HG03457 (cell line): ENCODE measurements at regions not wholly inside any gene's neighbourhood (a gene's known extent, or its start where the extent isn't known, plus 50 kb on each side); places are given as distances from the start of the nearest gene placed in this dataset.

Experiments
- ATAC-seq: cut with Tn5 transposase; IDR thresholded peaks from one replicate; pipeline ENCODE4 v1.9.1; 2021; ENCODE audit warnings: moderate number of reproducible peaks; ENCODE audit not compliant: unreplicated experiment

- ATAC-seq: no peak
These were observed 76.2 kb upstream of the ARHGAP32 start for GRCh38 chr11:129268371-129268770.

GRCh38 chr11:129267716-129268115, 75.6 kb upstream of the ARHGAP32 start:
- ATAC-seq: no peak

GRCh38 chr11:129266536-129266935, 74.4 kb upstream of the ARHGAP32 start:
- ATAC-seq: no peak

- ATAC-seq: no peak
These were observed 73.1 kb upstream of the ARHGAP32 start for GRCh38 chr11:129265125-129265788.

GRCh38 chr11:129264114-129264513, 72.0 kb upstream of the ARHGAP32 start:
- no peak for ATAC-seq

- no peak for ATAC-seq
These were observed 68.6 kb upstream of the ARHGAP32 start for GRCh38 chr11:129260750-129261149.

DNA sequence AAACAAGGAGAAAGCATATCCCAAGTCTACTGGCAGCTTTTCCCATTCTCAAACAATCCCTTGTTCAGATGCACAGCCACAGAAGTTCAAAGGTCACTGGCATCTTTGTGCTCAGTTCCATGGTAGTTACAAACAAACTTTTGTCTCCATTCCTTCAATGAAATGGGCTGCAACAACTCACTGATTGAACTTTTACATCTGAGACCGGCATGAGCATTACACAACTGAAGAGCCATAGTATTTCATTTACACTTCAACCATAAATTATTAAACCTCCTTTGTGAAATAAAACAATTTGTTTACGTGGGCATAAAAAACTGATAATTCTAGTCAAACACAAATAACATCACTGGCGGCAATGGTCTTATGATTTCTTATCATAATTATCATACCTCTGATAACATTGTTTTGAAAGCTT, 67.8 kb upstream of the ARHGAP32 start:
- ATAC-seq: no peak

GRCh38 chr11:129258205-129258604, 66.1 kb upstream of the ARHGAP32 start:
- ATAC-seq: no peak

GRCh38 chr11:129257512-129257911, 65.4 kb upstream of the ARHGAP32 start:
- no peak for ATAC-seq

- ATAC-seq: no peak
These were observed 60.5 kb upstream of the ARHGAP32 start for GRCh38 chr11:129252621-129253020.

DNA sequence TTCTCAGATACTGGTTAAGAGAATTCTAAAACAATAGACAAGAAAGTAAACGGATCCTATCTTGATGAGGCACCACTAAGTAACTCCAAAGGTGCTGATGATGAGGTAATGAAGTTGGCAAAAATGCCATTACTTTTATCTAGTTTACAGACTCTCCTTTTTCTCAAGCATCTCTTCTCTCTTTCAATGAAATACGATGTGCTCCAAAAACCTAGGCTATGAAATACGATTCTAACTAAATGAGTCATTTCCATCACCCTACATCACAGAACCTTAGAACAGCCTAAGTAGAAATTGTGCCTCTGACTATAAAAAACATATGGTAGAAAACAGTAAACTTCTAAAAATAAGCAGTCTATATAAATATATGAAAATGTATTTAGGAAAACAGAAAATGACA, 58.9 kb upstream of the ARHGAP32 start:
- ATAC-seq: no peak

- ATAC-seq: no peak
These were observed 57.8 kb upstream of the ARHGAP32 start for GRCh38 chr11:129249923-129250322.

- no peak for ATAC-seq
These were observed 57.2 kb upstream of the ARHGAP32 start for GRCh38 chr11:129249351-129249750.

- no peak for ATAC-seq
These were observed 56.5 kb upstream of the ARHGAP32 start for GRCh38 chr11:129248618-129249017.

- no peak for ATAC-seq
These were observed 55.0 kb upstream of the ARHGAP32 start for GRCh38 chr11:129247135-129247534.

GRCh38 chr11:129242855-129243254, 50.7 kb upstream of the ARHGAP32 start:
- no peak for ATAC-seq
